WERI-Rb-1 (cell line): ENCODE measurements at regions not wholly inside any gene's neighbourhood (a gene's known extent, or its start where the extent isn't known, plus 50 kb on each side); places are given as distances from the start of the nearest gene placed in this dataset.

Source experiments
- DNase-seq: peaks from one replicate; pipeline ENCODE4 v3.0.0-alpha.2; 2020
- H3K27ac ChIP-seq: fragments of 250-450 bp; sonication (Bioruptor Pico); 2 replicates; pipeline ENCODE4 v1.5.1; 2020; ENCODE audit warnings: mild to moderate bottlenecking, moderate library complexity
- H3K27me3 ChIP-seq: fragments of 250-450 bp; sonication (Bioruptor Pico); 2 replicates; pipeline ENCODE4 v1.5.1; 2021; ENCODE audit warnings: mild to moderate bottlenecking, low read depth, moderate library complexity; ENCODE audit not compliant: insufficient read depth, severe bottlenecking
- H3K36me3 ChIP-seq: fragments of 250-450 bp; sonication (Bioruptor Pico); 2 replicates; pipeline ENCODE4 v1.5.1; 2020; ENCODE audit warnings: mild to moderate bottlenecking, moderate library complexity
- H3K4me3 ChIP-seq: 2 replicates; pipeline ENCODE4 v1.5.1; 2011; ENCODE audit warnings: low read depth, mild to moderate bottlenecking, control low read depth, low read length
- H3K9me3 ChIP-seq: fragments of 250-450 bp; sonication (Bioruptor Pico); 2 replicates; pipeline ENCODE4 v1.5.1; 2021; ENCODE audit warnings: mild to moderate bottlenecking, moderate library complexity; ENCODE audit not compliant: severe bottlenecking
- CTCF ChIP-seq: IDR thresholded peaks from 2 replicates; pipeline ENCODE4 v1.5.1; 2011; ENCODE audit warnings: low read depth, mild to moderate bottlenecking, control low read depth, inconsistent platforms, low read length

GRCh38 chr9:107647611-107648010 lies 158.0 kb upstream of the KLF4 start:
- no peak overlapping the region for H3K4me3 ChIP-seq

GRCh38 chr9:107647141-107647540 lies 157.6 kb upstream of the KLF4 start:
- H3K4me3 ChIP-seq, result no peak overlapping the region
- peaks cover 17% of the 10 kb centered on the region for H3K9me3 ChIP-seq
- no peak for TF ChIP-seq CTCF
- H3K36me3 ChIP-seq, result no peaks in the 10 kb centered on the region
- no peak for DNase-seq
- H3K27ac ChIP-seq, result no peak overlapping the region
- H3K27me3 ChIP-seq, result peaks cover 89% of the 10 kb centered on the region

More at GRCh38 chr9:107647611-107648010, 158.0 kb upstream of the KLF4 start:
- TF ChIP-seq CTCF, result no peak
- Histone ChIP-seq H3K36me3 (no peaks in the 10 kb centered on the region), H3K27ac (no peak overlapping the region), H3K9me3 (peaks cover 17% of the 10 kb centered on the region), H3K27me3 (peaks cover 90% of the 10 kb centered on the region)
- DNase-seq, result no peak

- Histone ChIP-seq H3K36me3 (no peaks in the 10 kb centered on the region), H3K27ac (no peak overlapping the region), H3K27me3 (peaks cover 88% of the 10 kb centered on the region), H3K4me3 (no peak overlapping the region), H3K9me3 (peaks cover 17% of the 10 kb centered on the region)
- no peak for DNase-seq
- no peak for TF ChIP-seq CTCF
Observed at GRCh38 chr9:107645464-107645833, 155.9 kb upstream of the KLF4 start.

- H3K27me3 ChIP-seq, result peaks cover 87% of the 10 kb centered on the region
Observed at GRCh38 chr9:107644733-107645463, 155.3 kb upstream of the KLF4 start.

GRCh38 chr9:107639426-107639825 lies 149.9 kb upstream of the KLF4 start:
- Histone ChIP-seq H3K27me3 (peaks cover 82% of the 10 kb centered on the region), H3K9me3 (peaks cover 11% of the 10 kb centered on the region), H3K36me3 (no peaks in the 10 kb centered on the region), H3K4me3 (no peak overlapping the region), H3K27ac (peak overlapping the region; percentile 62)
- peak; percentile 45 for DNase-seq
- TF ChIP-seq CTCF, result no peak

More at GRCh38 chr9:107644733-107645463, 155.3 kb upstream of the KLF4 start:
- Histone ChIP-seq H3K36me3 (no peaks in the 10 kb centered on the region), H3K27ac (no peak overlapping the region), H3K4me3 (no peak overlapping the region), H3K9me3 (peaks cover 17% of the 10 kb centered on the region)
- DNase-seq, result no peak
- TF ChIP-seq CTCF, result no peak
